HepG2 (cell line): ENCODE measurements at regions not wholly inside any gene's neighbourhood (a gene's known extent, or its start where the extent isn't known, plus 50 kb on each side); places are given as distances from the start of the nearest gene placed in this dataset.

Experiments
- ARNT ChIP-seq: fragments of 450-650 bp; IDR thresholded peaks from 2 replicates; pipeline ENCODE4 v1.6.1; 2017
- ATF2 ChIP-seq: sonication (generic); formaldehyde crosslinking; IDR thresholded peaks from 2 replicates; pipeline ENCODE4 v1.4.0; 2020; ENCODE audit warnings: missing genetic modification reagents
- GZF1 ChIP-seq: sonication (generic); formaldehyde crosslinking; IDR thresholded peaks from 2 replicates; pipeline ENCODE4 v1.5.1; 2020; ENCODE audit warnings: mild to moderate bottlenecking, missing genetic modification reagents
- MZF1 ChIP-seq: sonication (generic); formaldehyde crosslinking; IDR thresholded peaks from 2 replicates; pipeline ENCODE4 v1.8.1; 2023; ENCODE audit warnings: mild to moderate bottlenecking, missing genetic modification reagents, borderline replicate concordance
- NFE2L2 ChIP-seq: fragments of 150-350 bp; IDR thresholded peaks from 2 replicates; pipeline ENCODE4 v1.6.1; 2014; ENCODE audit warnings: low read length
- NR2F2 ChIP-seq: IDR thresholded peaks from 2 replicates; pipeline ENCODE4 v1.6.1; 2012; ENCODE audit warnings: low read depth, inconsistent platforms, borderline replicate concordance
- STAG1 ChIP-seq: sonication (generic); formaldehyde crosslinking; IDR thresholded peaks from 2 replicates; pipeline ENCODE4 v1.4.0; 2020; ENCODE audit warnings: missing genetic modification reagents
- TCF7L2 ChIP-seq: IDR thresholded peaks from 2 replicates; pipeline ENCODE4 v1.6.1; 2011; ENCODE audit warnings: mild to moderate bottlenecking, low read depth, low read length, moderate library complexity
- ZBTB1 ChIP-seq: sonication (generic); formaldehyde crosslinking; IDR thresholded peaks from 2 replicates; pipeline ENCODE4 v1.4.0; 2020; ENCODE audit warnings: missing genetic modification reagents, borderline replicate concordance
- ZC3H4 ChIP-seq: sonication (generic); formaldehyde crosslinking; IDR thresholded peaks from 2 replicates; pipeline ENCODE4 v1.4.0; 2020; ENCODE audit warnings: missing genetic modification reagents, borderline replicate concordance
- ZNF687 ChIP-seq: sonication (generic); formaldehyde crosslinking; IDR thresholded peaks from 2 replicates; pipeline ENCODE4 v1.5.1; 2020; ENCODE audit warnings: mild to moderate bottlenecking, missing genetic modification reagents, moderate library complexity
- TF ChIP-seq, protein P1 (sequence below): sonication (generic); formaldehyde crosslinking; IDR thresholded peaks from 2 replicates; pipeline ENCODE4 v1.5.0; 2020; ENCODE audit warnings: mild to moderate bottlenecking, missing genetic modification reagents, moderate library complexity
- TF ChIP-seq, protein P2 (sequence below): sonication (generic); formaldehyde crosslinking; IDR thresholded peaks from 2 replicates; pipeline ENCODE4 v1.4.0; 2020; ENCODE audit warnings: missing genetic modification reagents

DNA sequence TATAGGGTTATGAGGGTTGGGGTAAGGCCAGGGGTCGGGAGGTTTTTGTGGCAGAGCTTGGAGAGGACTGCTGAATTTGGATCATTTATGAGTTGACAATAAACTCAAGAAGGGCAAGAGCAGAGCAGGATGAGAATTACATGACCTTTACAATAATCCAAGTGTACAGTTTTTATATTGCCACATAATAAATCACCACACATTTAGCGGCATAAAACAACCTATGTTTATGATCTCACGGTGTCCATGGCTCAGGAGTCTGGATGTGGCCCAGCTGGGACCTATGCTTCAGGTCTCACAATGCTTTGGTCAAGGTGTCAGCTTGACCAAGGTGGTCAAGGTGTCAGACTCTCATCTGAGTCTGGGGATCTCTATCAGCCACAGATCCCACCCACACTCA, 118.3 kb upstream of the WSCD1 start:
- TF ChIP-seq MZF1 (no peak), TCF7L2 (no peak), NFE2L2 (no peak), GZF1 (CRISPR knock-in tag) (no peak), ZBTB1 (no peak), ZC3H4 (no peak), STAG1 (no peak), ARNT (no peak), NR2F2 (no peak), ATF2 (CRISPR knock-in tag) (no peak), ZNF687 (CRISPR knock-in tag) (no peak)
- TF ChIP-seq, protein P1, sequence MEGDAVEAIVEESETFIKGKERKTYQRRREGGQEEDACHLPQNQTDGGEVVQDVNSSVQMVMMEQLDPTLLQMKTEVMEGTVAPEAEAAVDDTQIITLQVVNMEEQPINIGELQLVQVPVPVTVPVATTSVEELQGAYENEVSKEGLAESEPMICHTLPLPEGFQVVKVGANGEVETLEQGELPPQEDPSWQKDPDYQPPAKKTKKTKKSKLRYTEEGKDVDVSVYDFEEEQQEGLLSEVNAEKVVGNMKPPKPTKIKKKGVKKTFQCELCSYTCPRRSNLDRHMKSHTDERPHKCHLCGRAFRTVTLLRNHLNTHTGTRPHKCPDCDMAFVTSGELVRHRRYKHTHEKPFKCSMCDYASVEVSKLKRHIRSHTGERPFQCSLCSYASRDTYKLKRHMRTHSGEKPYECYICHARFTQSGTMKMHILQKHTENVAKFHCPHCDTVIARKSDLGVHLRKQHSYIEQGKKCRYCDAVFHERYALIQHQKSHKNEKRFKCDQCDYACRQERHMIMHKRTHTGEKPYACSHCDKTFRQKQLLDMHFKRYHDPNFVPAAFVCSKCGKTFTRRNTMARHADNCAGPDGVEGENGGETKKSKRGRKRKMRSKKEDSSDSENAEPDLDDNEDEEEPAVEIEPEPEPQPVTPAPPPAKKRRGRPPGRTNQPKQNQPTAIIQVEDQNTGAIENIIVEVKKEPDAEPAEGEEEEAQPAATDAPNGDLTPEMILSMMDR (CRISPR knock-in tag): no peak
- TF ChIP-seq, protein P2, sequence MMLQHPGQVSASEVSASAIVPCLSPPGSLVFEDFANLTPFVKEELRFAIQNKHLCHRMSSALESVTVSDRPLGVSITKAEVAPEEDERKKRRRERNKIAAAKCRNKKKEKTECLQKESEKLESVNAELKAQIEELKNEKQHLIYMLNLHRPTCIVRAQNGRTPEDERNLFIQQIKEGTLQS (CRISPR knock-in tag): no peak
